ENCODE measurements at regions not wholly inside any gene's neighbourhood (a gene's known extent, or its start where the extent isn't known, plus 50 kb on each side); places are given as distances from the start of the nearest gene placed in this dataset.
A peak's percentile ranks its signal among the peaks of the same experiment; 100 is the strongest.
"Not testable (repeated sequence)": the region's sequence is repeated elsewhere in the genome, so short reads cannot be mapped to it uniquely, and the experiment has no call there.

GRCh38 chr16:82295290-82296201 lies 125.5 kb upstream of the MPHOSPH6 start:
- no peak for DNase-seq

- DNase-seq, result no peak
Measured at GRCh38 chr16:82293671-82294070, 123.6 kb upstream of the MPHOSPH6 start.

- DNase-seq, result no peak
Measured at GRCh38 chr16:82287937-82288336, 117.9 kb upstream of the MPHOSPH6 start.

GRCh38 chr16:82282662-82283061 lies 112.6 kb upstream of the MPHOSPH6 start:
- no peak for DNase-seq

GRCh38 chr16:82281544-82281943 lies 111.5 kb upstream of the MPHOSPH6 start:
- no peak for DNase-seq

GRCh38 chr16:82280867-82281266 lies 110.8 kb upstream of the MPHOSPH6 start:
- DNase-seq, result no peak

- DNase-seq, result not testable (repeated sequence)
Measured at GRCh38 chr16:82275349-82275748, 105.3 kb upstream of the MPHOSPH6 start.

- DNase-seq, result no peak
Measured at GRCh38 chr16:82271636-82272035, 101.6 kb upstream of the MPHOSPH6 start.

GRCh38 chr16:82267675-82268074 lies 97.7 kb upstream of the MPHOSPH6 start:
- not testable (repeated sequence) for DNase-seq

- no peak for DNase-seq
Measured at GRCh38 chr16:82265809-82266208, 95.8 kb upstream of the MPHOSPH6 start.

GRCh38 chr16:82264756-82265155 lies 94.7 kb upstream of the MPHOSPH6 start:
- DNase-seq, result no peak

GRCh38 chr16:82263521-82264143 lies 93.6 kb upstream of the MPHOSPH6 start:
- DNase-seq, result peak; percentile 58

- DNase-seq, result no peak
Measured at GRCh38 chr16:82262244-82262643, 92.2 kb upstream of the MPHOSPH6 start.

GRCh38 chr16:82260212-82260795 lies 90.3 kb upstream of the MPHOSPH6 start:
- no peak for DNase-seq

- no peak for DNase-seq
Measured at GRCh38 chr16:82259731-82260130, 89.7 kb upstream of the MPHOSPH6 start.

- no peak for DNase-seq
Measured at GRCh38 chr16:82257990-82258389, 88.0 kb upstream of the MPHOSPH6 start.

GRCh38 chr16:82252582-82252981 lies 82.6 kb upstream of the MPHOSPH6 start:
- DNase-seq, result no peak

- DNase-seq, result no peak
Measured at GRCh38 chr16:82248677-82249076, 78.7 kb upstream of the MPHOSPH6 start.

- no peak for DNase-seq
Measured at GRCh38 chr16:82248012-82248656, 78.1 kb upstream of the MPHOSPH6 start.

- DNase-seq, result peak; percentile 48
Measured at GRCh38 chr16:82242201-82242600, 72.2 kb upstream of the MPHOSPH6 start.

- DNase-seq, result no peak
Measured at GRCh38 chr16:82241469-82242052, 71.5 kb upstream of the MPHOSPH6 start.

GRCh38 chr16:82240111-82240510 lies 70.1 kb upstream of the MPHOSPH6 start:
- DNase-seq, result no peak

GRCh38 chr16:82236875-82237274 lies 66.9 kb upstream of the MPHOSPH6 start:
- DNase-seq, result no peak

All from left hindlimb (tissue), 1 donor.